ENCODE measurements at regions not wholly inside any gene's neighbourhood (a gene's known extent, or its start where the extent isn't known, plus 50 kb on each side); places are given as distances from the start of the nearest gene placed in this dataset.

DNA sequence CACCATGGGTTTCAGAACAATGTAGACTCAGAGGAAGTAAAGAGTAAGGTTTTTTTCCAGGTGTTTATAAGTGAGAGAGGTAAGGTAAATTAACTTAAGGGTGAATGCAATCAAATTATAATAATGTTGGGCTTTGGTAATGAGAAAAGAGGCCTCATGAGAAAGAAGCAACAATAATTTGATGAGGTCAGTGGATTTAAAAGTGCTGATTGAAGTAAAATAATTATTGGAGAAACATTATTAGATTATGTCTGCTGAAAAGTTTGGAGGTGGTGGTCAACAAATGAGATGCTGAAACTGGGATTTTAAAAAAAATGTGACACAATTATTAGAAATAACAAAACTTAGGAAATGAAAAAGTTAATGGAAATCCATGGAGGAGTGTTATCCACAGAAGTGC lies 187.4 kb upstream of the BRINP3 start:
- TF ChIP-seq EP300 (IDR thresholded peaks at IDR 0.05) = no peak
- TF ChIP-seq POLR2A (IDR thresholded peaks at IDR 0.05; ENCODE audit: low read depth) = no peak
- no peak for TF ChIP-seq POLR2AphosphoS5 (IDR thresholded peaks at IDR 0.05)
